ENCODE measurements at regions not wholly inside any gene's neighbourhood (a gene's known extent, or its start where the extent isn't known, plus 50 kb on each side); places are given as distances from the start of the nearest gene placed in this dataset.

DNA sequence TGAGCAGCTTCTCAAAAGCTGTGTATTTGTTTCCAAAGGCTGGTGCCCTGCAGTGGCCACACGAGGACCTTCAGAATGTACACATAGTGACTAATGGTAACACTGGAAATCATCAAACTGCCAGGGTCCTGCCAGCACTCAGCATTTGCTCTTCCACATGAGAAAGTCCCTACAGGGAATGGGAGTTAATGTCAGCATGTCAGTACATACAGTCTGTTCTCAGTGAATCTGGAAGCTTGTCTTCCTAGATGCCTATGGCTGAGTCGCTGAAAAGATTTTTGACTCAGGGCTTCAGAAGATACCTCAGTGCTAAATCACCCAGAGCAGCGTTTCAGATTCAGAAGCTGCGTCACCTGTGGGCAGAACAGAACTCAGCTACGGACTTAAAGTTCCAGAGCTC lies 108.2 kb downstream of the CDC7 start:
- no peak for TF ChIP-seq CTCF (conservative IDR thresholded peaks at IDR 0.05 in 1 of 2, IDR thresholded peaks at IDR 0.05 in 1 of 2; ENCODE audit: low read depth in 1 of 2, low read length in 2 of 2)
- no peak for TF ChIP-seq EZH2 (IDR thresholded peaks at IDR 0.05; ENCODE audit: low read length, missing control alignments)
- no peak overlapping the region for H2AFZ ChIP-seq (ENCODE audit: low read length)
- peak overlapping the region; percentile 88 for H3K27ac ChIP-seq (ENCODE audit: insufficient read depth, low read length)
- H3K27me3 ChIP-seq (ENCODE audit: control insufficient read depth, insufficient read depth, low read length) = no peaks in the 10 kb centered on the region
- no peaks in the 10 kb centered on the region for H4K20me1 ChIP-seq (ENCODE audit: control insufficient read depth, extremely low read depth, insufficient read depth, low read length)
- H3K79me2 ChIP-seq (ENCODE audit: control insufficient read depth, insufficient read depth, low read length) = no peaks in the 10 kb centered on the region
- no peak overlapping the region for H3K4me3 ChIP-seq (replicated peaks in 1 of 4; ENCODE audit: control extremely low read depth in 1 of 4, insufficient read depth in 1 of 4, low read depth in 3 of 4, low read length in 4 of 4)
- H3K4me1 ChIP-seq (ENCODE audit: control insufficient read depth, extremely low read depth, insufficient read depth, low read length) = peaks cover 18% of the 10 kb centered on the region
- DNase-seq (ENCODE audit: low read depth in 2 of 2) = peak; percentile 55 to 58
- no peak overlapping the region for H3K9ac ChIP-seq (ENCODE audit: insufficient read depth, low read length)
- no peaks in the 10 kb centered on the region for H3K36me3 ChIP-seq (ENCODE audit: control insufficient read depth, insufficient read depth, low read length)
- no peaks in the 10 kb centered on the region for H3K9me3 ChIP-seq (ENCODE audit: control insufficient read depth, insufficient read depth, low read depth, low read length)
- H3K4me2 ChIP-seq (ENCODE audit: extremely low read depth, insufficient read depth, low read length) = peak overlapping the region; percentile 16

DNA sequence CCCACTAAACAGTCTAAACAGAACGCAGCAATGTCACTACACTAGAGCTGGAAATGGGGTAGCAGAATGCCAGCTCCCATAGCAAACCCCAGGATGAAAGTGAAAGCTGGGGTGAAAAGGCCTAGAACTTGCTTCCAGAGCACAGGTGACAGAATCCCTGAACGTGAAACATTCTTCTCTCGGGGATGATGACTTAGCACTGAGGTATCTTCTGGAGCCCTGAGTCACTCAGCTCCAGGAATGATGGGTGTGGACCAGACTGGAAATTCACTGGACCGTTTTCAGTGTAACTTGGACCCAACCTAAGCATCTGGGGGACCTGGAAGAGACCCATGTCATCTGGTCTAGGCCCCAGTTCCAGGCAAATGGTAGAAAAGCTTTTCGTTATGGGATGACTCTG lies 108.9 kb downstream of the CDC7 start:
- Histone ChIP-seq H3K27ac (ENCODE audit: insufficient read depth, low read length) (peak overlapping the region; percentile 88), H3K9ac (ENCODE audit: insufficient read depth, low read length) (no peak overlapping the region), H3K4me2 (ENCODE audit: extremely low read depth, insufficient read depth, low read length) (peak overlapping the region; percentile 25), H3K27me3 (ENCODE audit: control insufficient read depth, insufficient read depth, low read length) (no peaks in the 10 kb centered on the region), H3K36me3 (ENCODE audit: control insufficient read depth, insufficient read depth, low read length) (no peaks in the 10 kb centered on the region), H4K20me1 (ENCODE audit: control insufficient read depth, extremely low read depth, insufficient read depth, low read length) (no peaks in the 10 kb centered on the region), H3K9me3 (ENCODE audit: control insufficient read depth, insufficient read depth, low read depth, low read length) (no peaks in the 10 kb centered on the region), H3K4me3 (replicated peaks in 1 of 4; ENCODE audit: control extremely low read depth in 1 of 4, insufficient read depth in 1 of 4, low read depth in 3 of 4, low read length in 4 of 4) (no peak overlapping the region), H3K4me1 (ENCODE audit: control insufficient read depth, extremely low read depth, insufficient read depth, low read length) (peaks cover 18% of the 10 kb centered on the region), H2AFZ (ENCODE audit: low read length) (no peak overlapping the region), H3K79me2 (ENCODE audit: control insufficient read depth, insufficient read depth, low read length) (no peaks in the 10 kb centered on the region)
- no peak for TF ChIP-seq EZH2 (IDR thresholded peaks at IDR 0.05; ENCODE audit: low read length, missing control alignments)
- no peak for TF ChIP-seq CTCF (conservative IDR thresholded peaks at IDR 0.05 in 1 of 2, IDR thresholded peaks at IDR 0.05 in 1 of 2; ENCODE audit: low read depth in 1 of 2, low read length in 2 of 2)
- peak; percentile 32 to 78 for DNase-seq (ENCODE audit: low read depth in 2 of 2)

DNA sequence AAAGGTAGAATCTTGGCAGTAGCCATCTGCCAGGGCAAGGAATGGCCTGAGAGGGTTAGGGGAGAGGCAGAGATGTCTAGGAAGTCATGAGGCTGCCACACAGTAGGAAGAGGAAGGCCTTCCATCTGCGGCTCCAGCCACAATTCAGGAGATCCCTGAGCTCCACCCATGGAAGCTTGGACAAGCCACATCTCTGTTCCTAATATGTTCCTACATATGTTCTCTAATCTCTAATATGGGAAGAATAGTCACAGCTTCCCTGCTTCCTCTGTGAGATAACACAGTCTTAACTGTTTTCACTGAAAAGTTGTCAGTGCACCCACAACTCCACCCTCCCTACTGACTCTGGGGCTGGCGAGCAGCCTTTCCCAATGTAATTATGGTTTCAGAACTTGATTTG lies 109.5 kb downstream of the CDC7 start:
- H3K79me2 ChIP-seq (ENCODE audit: control insufficient read depth, insufficient read depth, low read length) = no peaks in the 10 kb centered on the region
- H3K27ac ChIP-seq (ENCODE audit: insufficient read depth, low read length) = peak overlapping the region; percentile 88
- H3K4me3 ChIP-seq (replicated peaks in 1 of 4; ENCODE audit: control extremely low read depth in 1 of 4, insufficient read depth in 1 of 4, low read depth in 3 of 4, low read length in 4 of 4) = no peak overlapping the region
- TF ChIP-seq CTCF (conservative IDR thresholded peaks at IDR 0.05 in 1 of 2, IDR thresholded peaks at IDR 0.05 in 1 of 2; ENCODE audit: low read depth in 1 of 2, low read length in 2 of 2) (no peak), EZH2 (IDR thresholded peaks at IDR 0.05; ENCODE audit: low read length, missing control alignments) (no peak)
- no peak for DNase-seq (ENCODE audit: low read depth in 2 of 2)
- peaks cover 18% of the 10 kb centered on the region for H3K4me1 ChIP-seq (ENCODE audit: control insufficient read depth, extremely low read depth, insufficient read depth, low read length)
- H3K9me3 ChIP-seq (ENCODE audit: control insufficient read depth, insufficient read depth, low read depth, low read length) = no peaks in the 10 kb centered on the region
- no peak overlapping the region for H3K4me2 ChIP-seq (ENCODE audit: extremely low read depth, insufficient read depth, low read length)
- H3K36me3 ChIP-seq (ENCODE audit: control insufficient read depth, insufficient read depth, low read length) = no peaks in the 10 kb centered on the region
- H3K9ac ChIP-seq (ENCODE audit: insufficient read depth, low read length) = no peak overlapping the region
- peak overlapping the region; percentile 24 for H2AFZ ChIP-seq (ENCODE audit: low read length)
- H4K20me1 ChIP-seq (ENCODE audit: control insufficient read depth, extremely low read depth, insufficient read depth, low read length) = no peaks in the 10 kb centered on the region
- no peaks in the 10 kb centered on the region for H3K27me3 ChIP-seq (ENCODE audit: control insufficient read depth, insufficient read depth, low read length)
